HEK293 (cell line): ENCODE measurements at regions not wholly inside any gene's neighbourhood (a gene's known extent, or its start where the extent isn't known, plus 50 kb on each side); places are given as distances from the start of the nearest gene placed in this dataset.

Experiments
- CTCF ChIP-seq: fragments of 450-650 bp; formaldehyde crosslinking; IDR thresholded peaks from 2 replicates; pipeline ENCODE4 v1.5.1; 2016; ENCODE audit warnings: missing biosample characterization, missing genetic modification characterization
- HIC1 ChIP-seq: fragments of 450-650 bp; formaldehyde crosslinking; IDR thresholded peaks from 2 replicates; pipeline ENCODE4 v1.5.1; 2016; ENCODE audit warnings: missing biosample characterization, missing genetic modification characterization
- KLF16 ChIP-seq: fragments of 450-650 bp; formaldehyde crosslinking; IDR thresholded peaks from 2 replicates; pipeline ENCODE4 v1.5.1; 2017; ENCODE audit warnings: missing biosample characterization, missing genetic modification characterization
- KLF7 ChIP-seq: fragments of 450-650 bp; formaldehyde crosslinking; IDR thresholded peaks from 2 replicates; pipeline ENCODE4 v1.5.1; 2016; ENCODE audit warnings: missing biosample characterization, missing genetic modification characterization, borderline replicate concordance
- PATZ1 ChIP-seq: fragments of 450-650 bp; formaldehyde crosslinking; IDR thresholded peaks from 2 replicates; pipeline ENCODE4 v1.5.1; 2016; ENCODE audit warnings: missing biosample characterization, missing genetic modification characterization
- SP3 ChIP-seq: fragments of 450-650 bp; formaldehyde crosslinking; IDR thresholded peaks from 2 replicates; pipeline ENCODE4 v1.5.1; 2016; ENCODE audit warnings: missing biosample characterization, missing genetic modification characterization
- ZBTB26 ChIP-seq: fragments of 450-650 bp; formaldehyde crosslinking; optimal IDR thresholded peaks from 2 replicates; pipeline ENCODE3; 2016; ENCODE audit warnings: missing biosample characterization, mild to moderate bottlenecking, missing genetic modification characterization
- ZNF24 ChIP-seq: fragments of 450-650 bp; formaldehyde crosslinking; IDR thresholded peaks from 2 replicates; pipeline ENCODE4 v1.5.1; 2016; ENCODE audit warnings: missing biosample characterization, missing genetic modification characterization
- ZNF449 ChIP-seq: fragments of 450-650 bp; formaldehyde crosslinking; IDR thresholded peaks from 2 replicates; pipeline ENCODE4 v1.5.1; 2017; ENCODE audit warnings: missing biosample characterization, mild to moderate bottlenecking, missing genetic modification characterization, moderate library complexity
- ZNF501 ChIP-seq: fragments of 450-650 bp; formaldehyde crosslinking; IDR thresholded peaks from 2 replicates; pipeline ENCODE4 v1.5.1; 2016; ENCODE audit warnings: missing biosample characterization, missing genetic modification characterization

GRCh38 chr5:99544356-99544755, 615.5 kb upstream of the CHD1 start:
- TF ChIP-seq CTCF (tag by site-specific recombination): no peak
- TF ChIP-seq ZNF449 (tag by site-specific recombination): no peak
- TF ChIP-seq ZBTB26 (tag by site-specific recombination): no peak
- no peak for TF ChIP-seq KLF16 (tag by site-specific recombination)
- TF ChIP-seq HIC1 (tag by site-specific recombination): no peak
- TF ChIP-seq KLF7 (tag by site-specific recombination): no peak
- TF ChIP-seq PATZ1 (tag by site-specific recombination): no peak
- TF ChIP-seq ZNF24: no peak
- TF ChIP-seq SP3 (tag by site-specific recombination): no peak
- TF ChIP-seq ZNF501: no peak
